Endodermal cell (in vitro differentiated cells): ENCODE measurements at regions not wholly inside any gene's neighbourhood (a gene's known extent, or its start where the extent isn't known, plus 50 kb on each side); places are given as distances from the start of the nearest gene placed in this dataset.
A peak's percentile ranks its signal among the peaks of the same experiment; 100 is the strongest.

Source experiments
- DNase-seq: peaks from one replicate; pipeline ENCODE4 v3.0.0-alpha.2; 2017
- H3K27ac ChIP-seq: 2 replicates; pipeline ENCODE4 v1.5.1; 2013; ENCODE audit warnings: mild to moderate bottlenecking, low read depth, low read length, moderate library complexity
- H3K27me3 ChIP-seq: 2 replicates; pipeline ENCODE4 v1.6.1; 2013; ENCODE audit warnings: mild to moderate bottlenecking, low read length, moderate library complexity; ENCODE audit not compliant: insufficient read depth, control insufficient read depth, poor library complexity, severe bottlenecking
- H3K36me3 ChIP-seq: 2 replicates; pipeline ENCODE4 v1.7.0; 2013; ENCODE audit warnings: mild to moderate bottlenecking, low read length, moderate library complexity; ENCODE audit not compliant: control insufficient read depth, insufficient read depth
- H3K4me1 ChIP-seq: one replicate; pipeline ENCODE4 v1.7.0; 2013; ENCODE audit warnings: low read length; ENCODE audit not compliant: control insufficient read depth, insufficient read depth
- H3K4me3 ChIP-seq: 2 replicates; pipeline ENCODE4 v1.5.1; 2013; ENCODE audit warnings: mild to moderate bottlenecking, low read length, moderate library complexity
- H3K9ac ChIP-seq: 2 replicates; pipeline ENCODE4 v1.6.1; 2013; ENCODE audit warnings: mild to moderate bottlenecking, low read length, moderate library complexity; ENCODE audit not compliant: poor library complexity, severe bottlenecking; ENCODE audit errors: extremely low read depth
- H3K9me3 ChIP-seq: 2 replicates; pipeline ENCODE4 v1.6.1; 2013; ENCODE audit warnings: mild to moderate bottlenecking, low read length, moderate library complexity; ENCODE audit not compliant: control insufficient read depth
- H3K27ac Mint-ChIP-seq: 2 replicates; pipeline ENCODE4 v1.8.0; 2020; ENCODE audit warnings: mixed read lengths
- H3K27me3 Mint-ChIP-seq: 2 replicates; pipeline ENCODE4 v1.8.0; 2021; ENCODE audit warnings: mild to moderate bottlenecking, mixed read lengths; ENCODE audit not compliant: insufficient read depth
- H3K36me3 Mint-ChIP-seq: 2 replicates; pipeline ENCODE4 v1.8.0; 2020; ENCODE audit warnings: low read depth, mixed read lengths
- H3K4me1 Mint-ChIP-seq: 2 replicates; pipeline ENCODE4 v1.8.0; 2020; ENCODE audit warnings: mixed read lengths
- H3K4me3 Mint-ChIP-seq: 2 replicates; pipeline ENCODE4 v1.8.0; 2020; ENCODE audit warnings: mild to moderate bottlenecking, moderate library complexity, mixed read lengths
- H3K9me3 Mint-ChIP-seq: 2 replicates; pipeline ENCODE4 v1.8.0; 2020; ENCODE audit warnings: mild to moderate bottlenecking, mixed read lengths
- CTCF ChIP-seq: fragments of 200-600 bp; sonication (generic); conservative IDR thresholded peaks from 2 replicates; pipeline ENCODE4 v1.5.0; 2021; ENCODE audit warnings: antibody characterized with exemption, mild to moderate bottlenecking
- WGBS, 2 experiments: methylation state at CpG; one replicate each; pipeline versions ENCODE4 v1.1.5 to v1.1.7; 2013; ENCODE audit warnings: missing lambda C conversion rate in 2 of 2, mixed read lengths in 1 of 2; ENCODE audit not compliant: insufficient coverage in 1 of 2, insufficient read length in 1 of 2; 5-methylcytosine and 5-hydroxymethylcytosine counted together

GRCh38 chr10:129194181-129194870 is 272.7 kb upstream of the MGMT start:
- H3K4me1 Mint-ChIP-seq = no peaks in the 10 kb centered on the region
- no peak overlapping the region for H3K4me3 Mint-ChIP-seq
- peaks cover 3% of the 10 kb centered on the region for H3K27me3 Mint-ChIP-seq
- no peaks in the 10 kb centered on the region for H3K4me1 ChIP-seq
- H3K9ac ChIP-seq = no peak overlapping the region
- WGBS, 2 experiments = 84 to 92% methylated on average over 2 to 3 of the region's 3 CpGs
- H3K27me3 ChIP-seq = no peaks in the 10 kb centered on the region
- no peak overlapping the region for H3K27ac Mint-ChIP-seq
- H3K9me3 Mint-ChIP-seq = no peaks in the 10 kb centered on the region
- no peak overlapping the region for H3K4me3 ChIP-seq
- H3K36me3 ChIP-seq = no peaks in the 10 kb centered on the region
- H3K27ac ChIP-seq = no peak overlapping the region
- TF ChIP-seq CTCF = no peak
- DNase-seq = no peak
- no peaks in the 10 kb centered on the region for H3K9me3 ChIP-seq
- H3K36me3 Mint-ChIP-seq = no peaks in the 10 kb centered on the region

DNA sequence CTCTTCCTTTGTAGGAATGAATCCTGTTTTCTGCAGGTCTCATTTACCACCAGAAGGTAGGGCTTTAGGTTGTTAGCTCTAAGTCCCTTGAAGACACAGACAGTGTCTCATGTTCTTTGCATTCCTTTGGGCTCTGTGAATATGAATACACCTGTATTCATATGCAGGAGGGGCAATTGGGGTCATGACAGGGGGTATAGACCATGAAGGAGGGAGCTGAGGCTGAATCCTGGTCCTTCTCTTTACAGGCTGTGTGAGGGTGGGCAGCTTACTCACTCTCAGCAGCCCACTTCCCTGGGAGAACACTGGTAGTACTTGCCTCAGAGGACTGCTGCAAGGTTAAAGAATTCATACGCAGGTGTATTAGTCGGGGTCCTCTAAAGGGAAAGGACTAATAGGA is 267.2 kb upstream of the MGMT start:
- peak; percentile 49 for DNase-seq
- no peak overlapping the region for H3K9ac ChIP-seq
- Mint-ChIP-seq H3K9me3 (no peaks in the 10 kb centered on the region), H3K4me3 (no peak overlapping the region), H3K27ac (no peak overlapping the region), H3K4me1 (no peaks in the 10 kb centered on the region), H3K36me3 (no peaks in the 10 kb centered on the region), H3K27me3 (no peaks in the 10 kb centered on the region)
- TF ChIP-seq CTCF = no peak
- no peaks in the 10 kb centered on the region for H3K4me1 ChIP-seq
- H3K27ac ChIP-seq = no peak overlapping the region
- WGBS, 2 experiments = 44 to 50% methylated on average over 2 of the region's 2 CpGs
- no peak overlapping the region for H3K4me3 ChIP-seq
- H3K36me3 ChIP-seq = no peaks in the 10 kb centered on the region
- H3K9me3 ChIP-seq = no peaks in the 10 kb centered on the region
- no peaks in the 10 kb centered on the region for H3K27me3 ChIP-seq

DNA sequence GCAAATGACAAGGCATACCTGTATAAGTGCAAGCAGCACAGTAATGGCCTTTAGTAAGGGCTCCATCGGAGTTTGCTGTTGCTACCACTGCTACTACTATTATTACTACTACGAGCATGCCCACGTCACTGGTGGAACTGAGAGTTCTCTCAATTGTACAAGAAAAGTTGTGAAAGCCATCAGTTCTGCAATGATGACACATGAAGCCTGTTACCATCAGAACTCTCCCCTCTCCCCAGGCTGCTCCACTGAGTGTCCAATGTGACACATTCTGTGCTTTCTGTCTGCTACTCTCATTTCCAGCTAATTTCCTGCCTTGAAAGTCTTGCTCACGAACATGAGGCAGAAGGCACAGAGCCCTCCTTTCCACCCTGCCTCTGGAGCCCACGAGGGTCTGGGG is 263.2 kb upstream of the MGMT start:
- TF ChIP-seq CTCF = no peak
- no peak for DNase-seq
- Mint-ChIP-seq H3K36me3 (no peaks in the 10 kb centered on the region), H3K4me3 (no peak overlapping the region), H3K9me3 (no peaks in the 10 kb centered on the region), H3K27ac (no peak overlapping the region), H3K4me1 (no peaks in the 10 kb centered on the region), H3K27me3 (no peaks in the 10 kb centered on the region)
- Histone ChIP-seq H3K4me3 (no peak overlapping the region), H3K27me3 (no peaks in the 10 kb centered on the region), H3K4me1 (no peaks in the 10 kb centered on the region), H3K9me3 (no peaks in the 10 kb centered on the region), H3K27ac (no peak overlapping the region), H3K9ac (no peak overlapping the region), H3K36me3 (no peaks in the 10 kb centered on the region)
- WGBS, 2 experiments = 87 to 89% methylated on average over 5 of the region's 5 CpGs
